GM18517 (cell line): ENCODE measurements at regions not wholly inside any gene's neighbourhood (a gene's known extent, or its start where the extent isn't known, plus 50 kb on each side); places are given as distances from the start of the nearest gene placed in this dataset.

Source experiments
- ATAC-seq: cut with Tn5 transposase; IDR thresholded peaks from one replicate; pipeline ENCODE4 v1.9.1; 2021; ENCODE audit warnings: mild to moderate bottlenecking, moderate library complexity; ENCODE audit not compliant: unreplicated experiment

DNA sequence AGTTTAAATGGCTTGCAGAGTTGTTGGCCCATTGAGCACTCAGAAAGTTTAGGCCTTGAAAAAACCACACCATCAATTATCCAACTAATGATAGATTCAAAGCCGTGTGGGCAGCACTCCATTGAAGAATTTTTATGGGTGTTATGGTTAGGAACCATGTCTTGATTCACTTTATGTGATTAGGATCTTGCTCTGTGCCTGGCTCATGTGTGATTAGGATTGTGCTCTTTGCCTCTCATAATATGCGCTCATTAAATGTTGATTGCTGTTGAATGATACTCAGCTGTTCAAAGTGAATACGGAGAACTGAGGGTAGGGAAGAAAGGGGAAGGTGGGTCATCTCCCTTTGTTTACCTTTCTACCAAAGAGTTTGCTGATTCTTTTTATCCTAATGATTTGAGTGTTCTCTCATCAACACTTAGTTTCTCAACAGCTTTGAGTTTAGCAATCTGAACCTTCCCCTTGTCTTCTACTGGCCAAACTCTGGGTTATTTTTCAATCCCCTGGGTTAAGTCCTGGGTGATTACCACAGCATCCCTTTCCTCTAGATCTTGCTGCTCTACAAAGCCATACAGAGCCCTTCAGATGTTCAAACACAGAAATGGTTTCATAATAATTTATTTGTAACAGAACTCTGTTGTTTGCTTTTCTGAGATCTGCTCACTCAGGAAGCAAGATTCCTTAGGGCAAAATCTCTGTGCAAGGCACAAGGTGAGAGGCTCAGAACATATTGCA is 668.8 kb upstream of the RGMB start:
- no peak for ATAC-seq

DNA sequence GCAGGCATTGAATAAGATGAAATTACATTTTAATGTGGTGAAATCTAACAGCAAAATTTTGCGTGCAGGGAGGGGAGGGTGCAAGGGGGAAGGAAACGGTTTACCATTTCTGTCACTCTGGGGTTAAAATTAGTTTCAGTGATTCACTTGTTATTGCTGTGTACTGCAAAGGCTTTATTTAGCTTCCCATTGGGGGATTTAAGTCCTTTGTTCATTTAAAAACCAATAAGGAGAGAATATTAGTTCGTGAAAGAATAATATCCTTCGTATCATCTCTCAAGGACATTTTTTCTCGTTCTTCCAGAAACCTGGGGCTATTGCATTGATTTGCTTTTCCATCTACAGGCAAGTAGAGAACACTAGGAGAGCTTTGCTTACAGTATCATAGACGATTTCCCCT is 667.8 kb upstream of the RGMB start:
- ATAC-seq, result no peak

DNA sequence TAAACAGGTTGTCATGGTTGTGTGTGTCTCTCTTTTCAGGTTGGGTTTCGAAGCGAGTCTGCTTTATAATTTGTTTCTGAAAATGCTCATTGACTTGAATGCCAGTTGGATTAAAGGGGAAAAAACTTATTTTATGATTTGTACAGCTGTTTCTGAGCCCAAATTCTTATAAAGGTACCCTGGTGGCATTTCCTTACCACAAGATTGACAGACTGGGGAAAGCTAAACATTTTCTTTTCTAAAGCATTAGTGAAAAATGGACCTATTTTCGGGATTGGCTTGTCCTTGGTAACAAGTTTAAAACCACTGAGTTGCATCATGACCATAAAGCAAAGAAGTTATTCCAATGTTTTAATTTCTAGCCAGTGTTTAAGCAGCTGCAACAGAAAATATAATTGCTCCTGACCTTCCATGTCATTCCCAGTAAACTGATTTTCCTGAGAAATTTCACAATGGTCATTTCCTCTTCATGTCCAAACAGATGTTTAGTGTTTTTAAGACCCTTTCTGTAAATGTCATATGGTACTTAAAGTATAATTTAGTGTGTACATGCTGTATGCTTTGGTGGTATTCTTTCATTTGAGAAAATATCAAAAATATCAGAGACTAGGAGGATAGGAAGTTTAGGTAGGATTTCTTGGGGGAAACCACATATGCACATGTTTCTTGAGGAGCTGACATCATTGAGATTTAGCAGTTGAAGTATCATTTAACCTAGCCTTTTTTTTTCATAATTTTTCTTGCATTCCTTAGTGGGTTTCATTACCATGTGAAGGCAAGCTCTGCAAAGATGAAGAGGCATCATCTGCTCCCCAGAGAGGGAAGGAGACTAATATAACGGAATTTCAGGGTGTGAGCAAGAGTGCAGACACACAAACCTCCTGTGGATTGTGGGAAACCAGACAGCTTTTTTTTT is 667.1 kb upstream of the RGMB start:
- ATAC-seq, result no peak

DNA sequence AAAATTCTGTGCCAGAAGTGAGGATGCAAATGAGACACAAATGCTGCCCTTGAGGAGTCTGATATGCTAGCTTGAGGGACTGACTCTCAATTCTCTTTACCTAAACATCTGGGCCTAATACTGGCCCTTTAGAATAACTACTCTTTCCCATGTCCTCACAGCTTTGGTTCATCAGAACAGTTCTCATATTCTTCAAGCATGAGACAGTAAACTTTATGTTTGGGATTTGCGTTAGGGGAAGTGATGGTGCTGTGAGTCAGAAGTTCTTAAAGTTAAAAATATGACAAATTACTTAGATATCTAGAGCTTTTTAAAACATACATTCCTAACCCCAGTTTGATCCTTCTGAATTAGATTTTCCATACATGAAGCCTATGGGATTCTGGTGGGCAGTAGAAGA is 665.0 kb upstream of the RGMB start:
- ATAC-seq, result no peak

DNA sequence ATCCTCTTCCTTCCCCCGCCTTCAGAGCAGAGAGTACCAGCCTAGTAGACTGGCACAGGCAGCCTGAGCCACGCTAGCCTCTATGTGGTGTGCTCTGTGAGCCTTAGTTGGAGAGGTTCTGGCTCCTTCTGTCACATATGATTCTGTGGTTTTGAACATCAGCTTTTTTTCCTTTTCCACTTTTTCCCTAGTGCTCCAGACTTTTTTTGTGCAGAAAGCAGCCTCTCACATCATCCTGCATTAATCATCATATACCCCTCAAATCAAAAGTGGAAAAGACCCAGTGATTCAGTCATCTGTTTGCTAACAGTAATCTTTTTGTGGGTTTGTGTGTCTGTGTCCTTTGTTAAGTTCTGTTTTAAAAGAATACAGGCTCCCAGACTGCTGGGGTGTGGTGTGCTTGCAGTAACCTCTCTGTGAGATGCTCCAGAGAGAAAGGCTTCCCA is 663.9 kb upstream of the RGMB start:
- no peak for ATAC-seq

DNA sequence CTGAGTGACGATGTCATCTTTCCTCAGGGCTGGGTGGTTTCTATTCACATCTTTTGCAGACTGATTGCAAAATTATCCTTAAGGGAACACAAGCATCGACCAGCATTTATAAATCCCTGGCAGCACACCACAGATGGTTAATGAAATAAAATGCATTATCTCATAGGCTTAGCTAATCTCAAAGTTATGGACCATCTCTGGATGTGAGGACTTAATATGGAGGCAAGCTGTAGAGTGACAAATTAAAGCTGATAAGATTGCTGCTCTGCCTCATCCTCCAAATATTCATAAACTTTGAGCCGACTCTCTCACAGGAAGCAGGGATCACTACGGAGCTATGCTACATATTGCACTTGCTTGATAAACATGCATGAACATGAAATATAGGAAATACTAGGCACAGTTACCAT is 663.2 kb upstream of the RGMB start:
- no peak for ATAC-seq

DNA sequence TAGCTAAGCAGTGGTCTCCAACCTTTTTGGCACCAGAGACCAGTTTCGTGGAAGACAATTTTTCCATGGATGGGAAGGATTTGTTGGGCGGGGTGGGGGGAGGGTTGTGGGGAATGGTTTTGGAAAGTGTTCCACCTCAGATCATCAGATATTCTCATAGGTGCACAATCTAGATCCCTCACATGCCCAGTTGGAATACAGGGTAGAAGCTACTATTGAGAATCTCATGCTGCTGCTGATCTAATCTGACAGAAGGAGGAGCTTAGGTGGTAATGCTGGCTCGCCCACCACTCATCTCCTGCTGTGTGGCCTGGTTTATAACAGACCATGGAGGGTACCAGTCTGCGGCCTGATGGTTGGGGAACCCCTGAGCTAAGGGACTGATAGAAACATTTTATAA is 662.7 kb upstream of the RGMB start:
- no peak for ATAC-seq

DNA sequence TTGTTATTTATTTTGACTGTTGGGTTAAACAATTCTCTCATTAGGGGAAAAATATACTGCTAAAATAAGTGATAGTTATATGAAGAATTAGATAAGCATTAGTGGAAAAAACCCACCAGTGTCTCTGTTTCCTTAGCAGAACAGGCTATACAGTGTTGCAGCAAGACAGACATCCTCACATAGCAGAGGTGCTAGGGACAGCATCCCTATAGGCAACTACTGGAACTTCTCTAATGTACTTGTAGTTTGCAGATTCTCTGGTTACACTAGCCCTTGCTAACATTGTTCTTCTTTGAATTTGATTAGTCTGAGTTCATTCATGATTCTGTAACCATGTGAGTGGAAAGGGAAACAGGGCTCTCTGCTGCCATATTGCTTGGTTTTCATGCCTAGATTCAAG is 661.8 kb upstream of the RGMB start:
- no peak for ATAC-seq

DNA sequence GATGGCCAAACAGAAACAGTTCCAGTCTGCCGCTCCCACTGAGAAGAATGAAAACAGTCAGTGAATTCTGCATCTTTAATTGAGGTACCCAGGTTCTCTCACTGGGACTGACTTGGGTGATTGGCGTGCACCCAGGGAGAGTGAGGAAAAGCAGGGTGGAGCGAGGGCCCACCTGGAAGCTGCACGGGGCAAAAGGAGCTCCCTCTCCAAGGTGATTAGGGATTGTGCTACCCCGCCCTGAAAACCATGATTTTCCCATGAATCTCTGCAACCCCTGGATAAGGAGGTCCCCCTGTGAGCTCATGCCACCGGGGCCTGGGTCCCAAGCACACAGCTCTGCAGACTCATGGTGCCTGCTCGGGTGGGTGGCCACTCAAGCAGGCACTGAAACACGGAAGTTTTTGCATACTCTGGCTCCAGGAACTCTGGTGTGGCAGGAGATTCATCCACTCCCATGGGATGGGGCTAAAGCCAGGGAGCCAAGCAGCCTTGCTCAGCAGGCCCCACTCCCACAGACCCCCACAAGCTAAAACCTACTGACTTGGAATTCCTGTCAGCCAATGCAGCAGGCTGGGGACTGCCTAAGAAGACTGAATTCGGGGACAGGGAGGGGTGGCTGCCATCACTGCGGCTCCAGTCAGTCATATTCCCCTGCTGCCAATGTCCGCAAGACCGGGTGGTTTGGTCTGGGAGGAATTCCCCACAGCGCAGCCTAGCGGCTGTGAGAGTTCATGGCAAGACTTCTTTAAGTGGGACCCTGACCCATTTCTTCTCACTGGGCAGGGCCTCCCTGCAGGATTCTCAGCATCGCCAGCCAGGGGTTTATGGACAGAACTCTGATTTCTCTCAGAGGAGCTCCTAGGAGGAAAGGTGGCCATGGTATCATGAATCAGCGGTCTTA is 652.2 kb upstream of the RGMB start:
- no peak for ATAC-seq

DNA sequence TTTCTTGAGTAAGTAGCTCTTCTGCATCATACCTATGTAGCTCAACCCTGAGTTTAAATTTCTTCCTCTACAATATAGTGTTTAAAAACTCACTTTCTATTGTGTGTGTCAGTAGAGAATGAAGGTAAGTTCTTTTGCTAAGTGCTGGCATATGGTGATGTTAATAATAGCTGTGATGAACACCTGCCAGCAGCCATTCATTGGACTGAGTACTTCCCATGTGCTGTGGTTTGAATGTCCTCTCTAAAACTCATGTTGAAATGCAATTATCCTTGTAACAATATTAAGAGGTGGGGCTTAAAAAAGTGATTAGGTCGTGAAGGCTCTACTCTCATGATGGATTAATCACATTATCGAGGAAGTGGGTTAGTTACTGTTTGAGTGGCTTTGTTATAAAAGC is 645.2 kb upstream of the RGMB start:
- no peak for ATAC-seq

DNA sequence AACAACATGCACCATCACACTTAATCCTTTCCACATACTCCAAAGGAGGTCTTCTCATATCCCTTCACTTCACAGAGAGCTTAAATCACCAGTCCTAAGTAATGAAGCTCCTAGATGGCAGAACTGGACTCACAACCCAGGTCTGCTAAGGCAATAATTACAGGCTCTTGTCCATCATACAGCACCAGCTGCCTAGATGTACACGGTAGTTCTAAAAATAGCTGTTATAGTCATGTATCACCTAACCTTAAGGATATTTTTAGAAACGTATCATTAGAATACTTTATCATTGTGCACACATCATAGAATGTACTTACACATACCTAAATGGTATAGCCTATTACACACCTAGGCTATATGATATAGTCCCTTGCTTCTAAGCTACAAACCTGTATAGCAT is 644.6 kb upstream of the RGMB start:
- no peak for ATAC-seq

DNA sequence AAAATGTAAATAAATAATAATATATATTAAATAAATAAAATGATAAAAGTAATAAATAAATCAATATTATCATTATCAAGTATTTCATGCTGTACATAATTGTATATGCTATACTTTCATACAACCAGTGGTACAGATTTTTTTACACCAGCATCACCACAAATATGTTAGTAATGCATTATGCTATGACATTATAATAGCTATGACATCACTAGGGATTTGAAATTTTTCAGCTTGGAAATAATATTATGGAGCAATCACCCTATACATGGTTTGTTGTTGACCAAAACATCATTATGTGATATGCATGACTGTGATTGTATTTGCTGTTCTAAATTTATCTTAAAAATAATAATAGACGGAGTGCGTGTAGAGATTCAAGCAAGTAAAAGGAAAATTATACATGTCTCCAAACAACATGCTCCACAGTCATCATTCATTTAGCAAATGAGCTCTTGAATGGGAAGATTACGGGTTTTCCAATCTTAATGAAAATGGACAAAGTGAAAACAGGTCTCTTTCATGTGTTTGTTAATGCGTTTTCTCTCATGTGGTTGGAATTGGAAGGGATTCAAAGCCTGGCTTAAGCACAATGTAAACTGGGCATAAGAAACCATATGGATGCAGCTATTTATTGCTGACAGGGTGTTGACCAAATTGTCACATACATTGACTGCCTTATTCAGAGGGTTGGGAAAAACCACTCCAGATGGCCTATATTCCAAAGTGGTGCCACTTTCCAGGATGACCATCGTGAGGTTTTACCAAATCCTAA is 643.0 kb upstream of the RGMB start:
- ATAC-seq, result no peak

DNA sequence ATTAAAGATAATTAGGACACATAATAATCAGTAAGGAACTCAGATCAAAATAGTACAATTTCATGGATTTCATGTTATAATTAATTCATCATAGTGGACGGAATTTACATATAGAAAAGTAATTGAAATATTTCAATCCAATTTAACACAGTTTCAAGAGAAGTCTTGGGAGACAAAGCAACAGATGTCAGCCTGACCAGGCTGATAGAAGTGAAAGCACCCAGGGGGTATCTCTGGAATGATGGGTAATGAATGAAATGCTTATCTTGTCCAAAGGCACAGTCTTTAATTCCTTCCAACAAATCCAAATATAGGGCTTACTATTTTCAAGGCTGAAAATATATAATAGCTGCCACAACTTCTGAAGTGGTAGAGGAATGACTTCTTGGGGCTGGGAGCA is 629.3 kb upstream of the RGMB start:
- ATAC-seq, result no peak

DNA sequence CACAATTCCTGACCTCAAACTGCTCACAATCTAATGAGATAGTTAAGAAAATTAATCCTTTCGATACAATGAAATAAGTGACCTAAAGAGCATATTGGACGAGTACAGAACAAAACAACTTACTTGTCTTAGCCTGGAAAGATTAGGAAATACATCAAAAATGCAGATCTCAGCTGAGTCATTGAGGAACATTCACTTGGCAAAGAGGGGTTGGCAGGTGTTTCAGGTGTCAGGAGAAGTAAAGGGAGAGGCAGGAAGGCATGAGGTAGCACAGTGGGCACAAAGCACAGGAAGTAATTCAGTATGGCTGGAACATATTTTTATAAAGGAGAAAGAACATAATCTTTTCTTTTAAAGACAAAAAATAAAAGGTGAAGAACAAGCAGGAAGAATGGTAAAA is 628.8 kb upstream of the RGMB start:
- ATAC-seq, result no peak

DNA sequence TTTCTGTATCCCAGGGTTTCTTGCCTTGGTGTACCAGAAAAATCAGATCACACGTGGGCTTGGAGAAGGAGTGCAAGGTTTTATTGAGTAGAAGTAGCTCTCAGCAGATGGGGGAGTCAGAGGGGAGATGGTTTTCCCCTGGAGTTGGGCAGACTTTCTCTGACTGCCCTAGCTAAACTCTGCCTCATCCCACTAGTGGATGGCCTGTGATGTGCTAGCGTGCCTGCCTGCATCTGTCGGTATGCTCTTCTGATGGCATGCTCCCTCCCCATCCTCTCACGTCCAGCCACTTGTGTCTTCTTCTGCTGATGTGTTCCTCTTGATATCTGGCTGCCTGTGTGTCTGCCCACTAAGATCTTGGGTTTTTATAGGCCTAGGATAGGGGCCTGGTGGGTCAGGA is 616.1 kb upstream of the RGMB start:
- ATAC-seq, result no peak

DNA sequence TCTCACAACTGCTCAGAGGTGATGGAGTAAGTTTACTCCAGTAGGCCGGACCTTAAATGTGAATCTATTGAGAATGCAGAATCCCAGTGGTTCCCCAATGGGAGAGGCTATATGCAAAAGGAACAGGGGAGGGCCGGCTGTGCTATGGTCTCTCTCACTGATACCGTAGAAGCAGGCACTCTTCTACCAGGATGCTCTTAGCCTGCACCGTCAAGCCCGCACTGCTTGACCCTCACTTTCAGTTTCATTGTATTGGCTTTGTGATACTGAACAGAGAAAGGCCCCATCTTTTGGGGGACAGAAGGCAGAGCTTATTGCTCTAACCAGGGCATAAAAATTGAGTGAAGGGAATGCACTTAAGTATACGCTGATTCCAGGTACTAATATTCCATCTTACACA is 615.0 kb upstream of the RGMB start:
- no peak for ATAC-seq

DNA sequence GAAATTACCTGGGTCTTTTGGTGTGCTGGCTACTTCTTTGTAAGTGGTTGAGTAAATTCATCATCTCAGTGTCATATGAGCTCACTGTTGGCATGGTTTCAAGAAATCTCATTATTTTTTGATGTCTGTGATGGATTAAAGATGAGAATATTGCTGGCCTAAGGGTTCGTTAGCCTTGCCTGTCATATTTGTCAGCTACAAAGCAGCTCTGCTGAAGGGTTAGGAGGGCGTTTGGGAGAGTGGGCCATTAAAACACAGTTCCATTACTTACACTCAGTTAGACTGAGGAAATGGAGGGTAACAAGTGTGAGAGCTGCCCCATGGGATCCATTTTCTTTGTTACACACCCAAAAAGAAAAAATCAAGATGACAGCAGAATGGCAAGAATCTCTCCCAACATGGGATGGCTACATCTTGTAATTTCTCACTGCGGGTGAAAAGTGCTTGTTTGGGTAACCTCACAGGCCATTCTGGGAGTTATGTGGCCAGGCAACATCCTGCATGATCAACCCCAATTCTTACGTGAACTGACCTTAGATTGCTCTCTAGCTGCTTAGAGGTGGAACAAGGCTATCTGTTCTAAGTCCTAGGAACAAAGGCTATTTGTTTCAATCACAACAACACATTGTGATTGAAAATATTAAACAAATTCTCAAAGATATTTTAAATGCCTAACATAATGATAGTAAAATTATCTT is 609.5 kb upstream of the RGMB start:
- no peak for ATAC-seq

DNA sequence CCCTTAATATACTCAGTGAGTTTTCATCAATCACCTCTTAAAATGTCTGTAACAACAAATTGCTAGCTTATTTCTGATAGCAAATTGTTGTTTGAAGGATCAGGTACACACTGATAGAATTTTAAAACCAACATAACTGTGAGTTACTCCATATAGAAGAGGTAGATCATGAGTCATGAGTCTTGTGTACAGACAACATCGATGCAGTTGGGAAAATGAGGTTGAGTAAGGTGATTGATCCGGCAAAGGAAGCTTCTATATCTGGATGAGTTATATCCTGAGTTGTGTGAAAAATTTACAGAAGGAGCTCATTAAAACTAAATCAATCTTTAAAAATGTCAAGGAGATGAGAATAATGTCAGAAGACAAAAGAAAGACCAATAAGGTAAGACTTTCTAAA is 604.6 kb upstream of the RGMB start:
- ATAC-seq, result no peak

DNA sequence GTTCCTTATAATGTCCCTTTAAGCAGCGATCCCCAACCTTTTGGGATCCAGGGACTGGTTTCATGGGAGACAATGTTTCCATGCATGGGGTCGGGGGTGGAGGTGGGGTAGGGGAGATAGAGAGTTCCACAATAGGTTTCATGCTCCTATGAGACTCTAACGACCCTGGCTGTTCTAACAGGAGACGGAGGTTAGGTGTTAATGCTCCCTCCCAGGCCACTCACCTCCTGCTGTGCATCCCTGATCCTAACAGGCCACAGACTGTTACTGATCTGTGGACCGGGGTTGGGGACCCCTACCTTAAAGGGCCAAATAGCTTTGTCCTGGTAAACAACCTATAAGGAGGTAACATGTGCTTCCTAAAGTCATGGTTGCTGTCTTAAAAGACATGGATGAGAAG is 602.5 kb upstream of the RGMB start:
- ATAC-seq, result no peak

DNA sequence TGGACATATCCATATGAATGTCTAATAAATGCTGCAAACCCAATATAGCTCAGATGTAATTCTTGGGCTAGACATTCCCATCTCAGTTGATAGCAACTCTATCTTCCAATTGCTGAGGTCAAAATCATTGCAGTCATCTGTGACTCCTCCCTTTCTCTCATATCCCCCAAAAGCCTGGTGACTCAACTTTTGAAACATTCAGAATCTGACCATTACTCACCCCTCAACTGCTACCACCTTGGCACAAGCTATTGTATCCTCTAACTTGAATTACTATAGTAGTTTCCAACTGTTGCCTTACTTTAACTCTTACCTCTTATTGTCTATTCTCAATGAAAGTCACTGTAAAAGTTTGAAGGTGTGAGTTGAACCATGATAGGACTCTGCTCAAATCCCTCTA is 600.1 kb upstream of the RGMB start:
- ATAC-seq, result no peak
